NT2/D1 (cell line): ENCODE measurements at regions not wholly inside any gene's neighbourhood (a gene's known extent, or its start where the extent isn't known, plus 50 kb on each side); places are given as distances from the start of the nearest gene placed in this dataset.

Source experiments
- SUZ12 ChIP-seq: IDR thresholded peaks from 2 replicates; pipeline ENCODE4 v1.6.1; 2011; ENCODE audit not compliant: insufficient read length, insufficient read depth; ENCODE audit errors: extremely low read depth
- YY1 ChIP-seq: IDR thresholded peaks from 2 replicates; pipeline ENCODE4 v1.6.1; 2011; ENCODE audit not compliant: insufficient read length, insufficient read depth
- ZNF274 ChIP-seq: IDR thresholded peaks from 2 replicates; pipeline ENCODE4 v1.6.1; 2011; ENCODE audit warnings: mild to moderate bottlenecking, low read depth, low read length

- TF ChIP-seq ZNF274: no peak
- TF ChIP-seq SUZ12: no peak
- TF ChIP-seq YY1: no peak
Observed at GRCh38 chr5:105462377-105462776, 1899.8 kb upstream of the NUDT12 start.
